ENCODE measurements at regions not wholly inside any gene's neighbourhood (a gene's known extent, or its start where the extent isn't known, plus 50 kb on each side); places are given as distances from the start of the nearest gene placed in this dataset.
A peak's percentile ranks its signal among the peaks of the same experiment; 100 is the strongest.
"Not testable (repeated sequence)": the region's sequence is repeated elsewhere in the genome, so short reads cannot be mapped to it uniquely, and the experiment has no call there.

- DNase-seq (ENCODE audit: low spot score), result peak; percentile 67
Measured at GRCh38 chrX:155819966-155820491, 61.1 kb upstream of the VAMP7 start.

GRCh38 chrX:155819525-155819924, 61.6 kb upstream of the VAMP7 start:
- no peak for DNase-seq (ENCODE audit: low spot score)

DNA sequence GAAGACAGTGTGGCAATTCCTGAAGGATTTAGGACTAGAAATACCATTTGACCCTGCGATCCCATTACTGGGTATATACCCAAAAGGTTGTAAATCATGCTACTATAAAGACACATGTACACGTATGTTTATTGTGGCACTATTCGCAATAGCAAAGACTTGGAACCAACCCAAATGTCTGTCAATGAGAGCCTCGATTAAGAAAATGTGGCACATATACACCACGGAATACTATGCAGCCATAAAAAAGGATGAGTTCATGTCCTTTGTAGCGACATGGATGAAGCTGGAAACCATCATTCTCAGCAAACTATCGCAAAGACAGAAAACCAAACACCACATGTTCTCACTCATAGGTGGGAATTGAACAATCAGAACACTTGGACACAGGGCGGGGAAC, 66.8 kb upstream of the VAMP7 start:
- DNase-seq (ENCODE audit: low spot score), result not testable (repeated sequence)

GRCh38 chrX:155779831-155780230, 101.3 kb upstream of the VAMP7 start:
- DNase-seq (ENCODE audit: low spot score), result no peak

- DNase-seq (ENCODE audit: low spot score), result no peak
Measured at GRCh38 chrX:155778844-155779553, 102.1 kb upstream of the VAMP7 start.

GRCh38 chrX:155774387-155774786, 106.8 kb upstream of the VAMP7 start:
- DNase-seq (ENCODE audit: low spot score), result no peak

DNA sequence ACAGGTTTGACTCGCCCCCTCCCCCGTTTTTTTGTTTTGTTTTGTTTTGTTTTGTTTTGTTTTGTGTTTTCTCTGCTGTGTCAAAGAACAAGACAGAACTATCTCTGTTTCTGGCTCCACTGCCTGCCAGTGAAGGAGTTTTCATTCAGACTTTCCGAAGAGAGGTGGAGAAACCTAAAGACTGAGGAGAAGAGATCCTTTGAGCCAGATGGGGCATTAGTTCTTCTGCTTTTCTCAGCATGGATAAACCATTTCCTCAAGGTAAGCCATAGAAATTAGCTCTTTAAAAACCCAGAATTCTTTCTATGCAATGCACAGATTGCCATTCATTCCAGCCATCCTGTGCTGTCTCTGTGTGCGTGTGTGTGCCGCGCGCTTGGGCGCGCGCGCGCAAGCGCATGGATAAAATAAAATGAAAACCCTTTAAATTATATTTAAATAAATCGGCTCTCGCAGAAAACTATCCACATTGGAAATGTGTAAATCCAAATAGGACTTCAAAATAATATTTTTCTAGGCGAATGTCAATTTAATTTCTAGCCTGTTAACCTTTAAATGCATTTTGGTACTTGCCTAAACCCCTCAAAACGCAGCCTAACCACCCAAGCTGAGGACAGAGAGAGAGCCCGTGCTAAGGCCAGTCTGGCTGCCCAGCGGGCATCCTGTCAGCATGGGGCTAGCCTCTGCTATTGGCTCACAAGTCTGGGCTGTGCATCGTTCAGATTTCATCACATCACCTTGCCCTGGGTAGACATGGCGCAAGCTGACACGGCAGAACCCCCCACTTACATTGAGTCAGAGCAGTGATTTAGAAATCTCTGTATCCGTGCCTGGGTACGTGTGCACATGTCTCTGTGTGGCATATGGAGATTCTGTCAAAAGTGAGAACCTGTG, 113.0 kb upstream of the VAMP7 start:
- no peak for DNase-seq (ENCODE audit: low spot score)

DNA sequence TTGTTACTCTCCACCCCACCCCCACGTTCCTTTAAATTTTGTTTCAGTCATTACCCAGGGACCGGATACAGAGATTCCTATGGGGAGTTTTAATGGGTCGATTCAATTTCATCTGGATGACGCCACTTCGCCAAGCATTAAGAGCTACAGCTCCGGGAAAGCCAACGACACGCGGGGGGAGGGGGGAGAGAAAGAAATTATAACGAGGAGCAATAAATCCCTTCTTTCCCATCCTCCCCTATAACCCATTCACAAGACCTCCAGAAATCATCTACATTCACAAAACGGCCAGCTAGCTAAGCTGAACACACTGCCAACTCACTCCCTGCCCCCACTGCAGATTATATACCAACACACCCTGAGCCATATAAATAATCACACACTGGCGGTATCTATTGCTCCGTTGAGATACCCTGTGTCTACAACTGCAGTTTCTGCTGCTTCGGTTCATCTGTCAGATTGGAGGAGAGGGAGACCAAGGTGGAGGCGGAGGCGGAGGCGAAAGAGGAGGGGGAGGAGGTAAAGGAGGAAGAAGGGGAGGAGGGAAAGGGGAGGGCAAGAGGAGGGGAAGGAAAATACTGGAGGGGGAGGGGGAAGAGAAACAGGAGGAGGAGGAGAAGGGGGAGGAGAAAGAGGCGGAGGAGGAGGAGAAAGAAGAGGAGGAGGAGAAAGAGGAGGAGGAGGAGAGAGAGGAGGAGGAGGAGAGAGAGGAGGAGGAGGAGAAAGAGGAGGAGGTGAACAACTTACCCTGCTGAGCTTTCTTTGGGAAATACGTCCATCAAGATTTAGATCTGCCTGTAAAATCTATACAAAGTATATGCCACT, 113.9 kb upstream of the VAMP7 start:
- peak; percentile 58 for DNase-seq (ENCODE audit: low spot score)

- DNase-seq (ENCODE audit: low spot score), result no peak
Measured at GRCh38 chrX:155766321-155766720, 114.8 kb upstream of the VAMP7 start.

DNA sequence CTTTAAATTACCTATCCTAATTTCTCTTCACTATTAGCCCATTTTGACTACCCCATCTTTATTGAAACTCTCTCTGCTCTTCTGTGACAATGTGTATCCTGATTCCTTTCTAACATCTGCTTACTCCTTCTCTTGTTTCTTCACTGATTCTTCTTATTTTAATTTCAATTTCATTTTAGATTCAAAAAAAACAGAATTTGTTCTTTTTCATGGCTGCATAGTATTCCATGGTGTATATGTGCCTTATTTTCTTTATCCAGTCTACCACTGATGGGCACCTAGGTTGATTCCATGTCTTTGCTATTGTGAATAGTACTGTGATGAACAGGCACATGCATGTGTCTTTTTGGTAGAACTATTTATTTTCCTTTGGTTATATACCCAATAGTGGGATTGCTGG, 120.0 kb upstream of the VAMP7 start:
- no peak for DNase-seq (ENCODE audit: low spot score)

DNA sequence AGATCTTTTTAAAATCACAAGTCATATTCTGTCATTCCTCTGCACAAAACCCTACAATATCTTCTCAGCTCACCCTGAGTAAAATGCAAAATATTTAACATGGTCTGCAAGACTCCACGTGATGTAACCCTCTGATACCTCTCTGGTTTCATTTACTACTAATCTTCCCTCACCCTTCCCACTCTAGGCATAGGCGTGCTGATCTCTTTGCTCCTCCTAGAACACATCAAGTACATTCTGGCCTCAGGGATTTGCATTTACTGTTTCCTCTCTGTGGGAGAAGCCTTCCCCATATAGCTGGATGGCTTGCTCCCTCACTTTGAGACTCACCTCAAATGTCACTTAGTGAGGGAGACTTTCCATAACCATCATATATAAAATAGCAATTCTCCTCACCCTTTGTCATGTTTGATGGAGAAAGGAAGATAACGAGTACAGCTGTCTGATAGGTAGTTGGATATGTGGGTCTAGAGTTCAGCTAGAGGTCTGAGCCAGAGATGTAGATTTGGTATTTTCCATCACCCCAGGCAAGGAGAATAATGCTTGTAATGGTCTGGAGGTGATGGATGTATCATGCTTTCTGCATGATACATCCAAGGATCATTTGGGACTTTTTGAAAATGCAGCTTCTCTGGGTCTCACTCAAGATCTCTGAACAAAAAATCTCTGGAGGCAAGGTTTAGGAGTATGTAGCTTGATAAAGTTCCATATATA, 123.9 kb upstream of the VAMP7 start:
- no peak for DNase-seq (ENCODE audit: low spot score)

DNA sequence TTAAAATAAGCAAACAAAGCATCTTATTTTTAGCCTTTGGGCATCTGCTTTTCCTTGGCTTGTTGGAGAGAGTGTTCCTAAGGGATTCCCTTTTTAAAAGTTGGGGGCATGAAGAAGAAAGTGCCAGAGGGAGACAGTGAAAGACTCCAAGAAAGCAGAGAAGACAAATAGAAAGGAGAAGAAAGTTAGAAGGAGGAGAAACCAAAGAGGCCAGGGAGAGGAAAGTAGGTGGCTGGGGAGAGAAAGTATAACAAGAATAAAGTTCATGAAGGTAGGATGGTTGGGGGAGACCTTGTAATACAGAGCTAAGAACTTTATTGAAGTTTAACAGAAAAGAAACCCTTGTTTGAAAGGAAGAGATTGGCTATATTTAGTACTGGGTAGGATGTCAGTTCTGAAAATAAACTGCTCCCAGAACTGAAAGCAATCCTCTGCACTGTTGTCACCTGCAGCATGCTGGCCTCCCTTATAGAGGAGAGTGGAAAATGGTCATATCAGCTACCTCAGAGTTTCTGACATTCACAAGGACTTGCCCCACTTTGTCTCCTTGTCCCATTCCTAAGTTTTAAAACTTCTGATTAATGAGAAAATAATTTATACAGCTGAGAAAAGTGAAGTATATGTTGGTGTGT, 125.3 kb upstream of the VAMP7 start:
- no peak for DNase-seq (ENCODE audit: low spot score)

GRCh38 chrX:155751131-155751530, 130.0 kb upstream of the VAMP7 start:
- DNase-seq (ENCODE audit: low spot score), result no peak

DNA sequence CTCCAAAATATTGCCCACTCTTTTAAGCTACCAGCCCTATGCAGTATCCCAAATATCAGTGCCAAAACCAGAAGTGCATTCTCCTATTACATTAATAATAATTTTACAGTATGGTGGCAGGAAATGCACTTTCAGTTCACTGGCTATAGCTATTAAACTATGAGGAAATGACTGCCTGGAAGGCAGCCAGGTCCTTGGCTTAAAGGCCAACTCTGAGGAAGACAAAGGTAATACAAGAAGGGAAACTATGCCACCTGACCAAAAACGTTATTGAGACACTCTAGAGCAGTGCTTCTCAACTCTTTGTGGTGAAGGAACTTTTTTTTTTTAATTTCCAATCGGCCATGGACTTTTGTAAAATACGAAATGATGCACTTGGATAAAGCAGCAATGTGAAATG, 133.6 kb upstream of the VAMP7 start:
- no peak for DNase-seq (ENCODE audit: low spot score)

DNA sequence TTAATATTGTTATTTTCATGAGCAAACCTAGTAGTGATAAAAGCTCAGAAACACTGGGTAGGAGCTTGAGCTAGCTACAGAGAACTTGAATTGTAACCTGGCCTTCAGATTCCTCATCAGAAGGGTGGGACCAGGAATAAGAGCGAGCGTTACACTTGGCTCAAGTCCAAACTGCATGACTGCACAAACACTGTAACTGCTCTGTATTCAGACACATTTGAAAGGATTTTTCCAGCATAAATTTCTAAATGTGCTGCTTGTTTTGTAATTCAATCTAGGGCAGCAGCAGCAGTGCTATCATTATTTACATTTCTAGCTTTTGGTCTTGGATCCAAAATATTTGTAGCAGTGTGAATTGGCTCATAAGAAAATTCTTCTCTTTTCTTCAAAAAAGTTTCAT, 133.0 kb upstream of the TMLHE start:
- no peak for DNase-seq (ENCODE audit: low spot score)

DNA sequence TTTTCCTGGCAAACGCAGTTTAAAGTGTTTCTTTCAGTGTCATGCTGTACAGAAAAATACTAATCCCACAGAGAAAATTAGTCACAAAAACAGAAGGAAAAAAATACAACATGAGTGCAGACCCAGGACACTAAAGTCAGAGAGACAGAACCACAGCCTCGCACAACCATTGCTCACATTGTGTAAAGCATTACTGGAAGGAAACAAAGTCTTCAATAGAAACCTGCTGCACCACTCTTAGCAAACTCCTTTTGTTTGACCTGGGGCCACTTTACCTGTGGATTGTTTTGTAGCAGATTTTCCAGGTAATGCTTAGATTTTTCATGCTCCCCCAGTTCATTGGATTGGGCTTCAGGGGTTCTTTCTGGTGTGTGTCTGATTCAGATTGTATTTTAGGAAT, 131.8 kb upstream of the TMLHE start:
- DNase-seq (ENCODE audit: low spot score), result no peak

DNA sequence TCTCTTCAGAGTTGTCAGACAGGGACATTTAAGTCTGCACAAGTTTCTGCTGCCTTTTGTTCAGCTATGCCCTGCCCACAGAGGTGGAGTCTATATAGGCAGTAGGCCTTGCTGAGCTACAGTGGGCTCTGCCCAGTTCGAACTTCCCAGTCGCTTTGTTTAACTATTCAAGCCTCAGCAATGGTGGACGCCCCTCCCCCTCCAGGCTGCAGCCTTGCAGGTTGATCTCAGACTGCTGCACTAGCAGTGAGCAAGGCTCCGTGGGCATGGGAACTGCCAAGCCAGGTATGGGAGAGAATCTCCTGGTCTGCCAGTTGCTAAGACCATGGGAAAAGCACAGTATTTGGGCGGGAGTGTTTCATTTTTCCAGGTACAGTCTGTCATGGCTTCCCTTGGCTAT, 115.6 kb upstream of the TMLHE start:
- DNase-seq (ENCODE audit: low spot score), result not testable (repeated sequence)

DNA sequence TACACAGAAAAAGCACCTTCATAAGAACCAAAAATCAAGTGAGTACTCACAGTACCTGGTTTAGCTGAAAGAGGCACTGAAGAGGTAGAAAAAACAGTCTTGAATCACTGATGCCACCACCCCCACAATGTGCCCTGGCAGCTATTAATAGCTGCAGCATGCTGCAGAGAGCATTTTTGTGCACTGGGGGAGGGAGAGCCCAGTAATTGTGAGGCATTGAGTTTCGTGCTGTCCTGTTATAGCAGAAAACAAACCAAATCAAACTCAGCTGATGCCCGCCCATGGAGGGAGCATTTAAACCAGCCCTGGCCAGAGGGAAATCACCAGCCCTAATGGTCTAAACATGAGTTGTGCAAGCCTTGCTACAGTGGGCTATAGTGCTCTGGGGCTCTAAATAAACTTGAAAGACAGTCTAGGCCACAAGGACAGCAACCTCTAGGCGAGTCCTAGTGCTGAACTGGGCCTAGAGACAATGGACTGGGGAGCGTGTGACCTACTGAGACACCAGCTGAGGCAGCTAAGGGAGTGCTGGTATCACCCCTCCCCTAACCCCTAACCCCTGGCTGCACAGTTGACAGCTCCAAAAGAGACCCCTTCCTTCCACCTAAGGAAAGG, 106.3 kb upstream of the TMLHE start:
- DNase-seq (ENCODE audit: low spot score), result no peak

- DNase-seq (ENCODE audit: low spot score), result no peak
Measured at GRCh38 chrX:155715141-155715540, 102.4 kb upstream of the TMLHE start.

DNA sequence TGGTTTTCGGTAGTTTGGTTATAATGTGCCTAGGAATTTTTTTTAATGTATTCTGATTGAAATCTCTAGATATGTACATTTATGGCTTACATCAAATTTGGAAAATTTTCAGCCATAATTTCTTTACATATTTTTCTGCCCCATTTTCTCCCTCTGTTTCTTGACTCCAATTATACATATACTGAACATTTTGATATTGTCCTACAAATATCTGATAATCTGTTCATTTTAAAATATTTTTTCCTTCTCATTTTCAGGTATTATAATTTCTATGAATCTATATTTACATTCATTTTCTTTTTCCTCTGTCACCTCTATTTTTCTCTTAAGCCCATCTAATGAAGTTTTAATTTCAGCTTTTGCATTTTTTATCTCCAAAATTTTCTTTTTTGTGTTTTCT, 82.7 kb upstream of the TMLHE start:
- DNase-seq (ENCODE audit: low spot score), result no peak

All from SK-N-DZ (cell line).